Esophagus mucosa (tissue), 1 donor: ENCODE measurements at regions not wholly inside any gene's neighbourhood (a gene's known extent, or its start where the extent isn't known, plus 50 kb on each side); places are given as distances from the start of the nearest gene placed in this dataset.

Experiments used
- ATAC-seq: fragments of 200-7000 bp; cut with Tn5 transposase; one replicate; pipeline ENCODE4 v1.9.1; 2020
- donor health status: DM: yes; HTN: yes; CAD: no.

DNA sequence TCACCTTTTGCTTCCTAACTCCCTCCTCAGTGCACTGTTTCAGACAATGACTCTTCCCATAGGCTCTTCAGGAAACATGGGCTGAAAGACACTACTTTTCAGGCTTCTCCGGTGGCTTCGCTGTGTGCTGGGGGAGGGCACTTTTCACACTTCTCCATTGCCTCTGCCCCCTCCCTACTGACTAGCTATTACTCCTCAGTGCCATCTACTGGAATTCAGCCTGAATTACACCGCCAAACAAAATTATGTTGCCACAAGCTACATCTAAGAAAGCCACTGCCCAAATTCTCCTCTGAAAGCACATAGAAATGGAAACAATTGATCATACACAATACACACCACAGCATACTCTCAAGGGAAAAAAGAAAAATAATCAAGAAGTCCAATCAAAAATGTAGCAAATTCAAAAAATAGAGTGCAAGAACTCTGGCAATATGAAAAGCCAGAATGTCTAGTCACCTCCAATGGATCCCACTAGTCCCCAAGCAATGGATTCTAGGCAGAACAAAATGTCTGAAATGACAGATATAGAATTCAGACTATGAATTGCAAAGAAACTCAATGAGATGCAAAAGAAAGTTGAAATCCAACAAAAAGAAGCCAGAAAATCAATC lies 1139.4 kb upstream of the GYPC start:
- no peak for ATAC-seq

DNA sequence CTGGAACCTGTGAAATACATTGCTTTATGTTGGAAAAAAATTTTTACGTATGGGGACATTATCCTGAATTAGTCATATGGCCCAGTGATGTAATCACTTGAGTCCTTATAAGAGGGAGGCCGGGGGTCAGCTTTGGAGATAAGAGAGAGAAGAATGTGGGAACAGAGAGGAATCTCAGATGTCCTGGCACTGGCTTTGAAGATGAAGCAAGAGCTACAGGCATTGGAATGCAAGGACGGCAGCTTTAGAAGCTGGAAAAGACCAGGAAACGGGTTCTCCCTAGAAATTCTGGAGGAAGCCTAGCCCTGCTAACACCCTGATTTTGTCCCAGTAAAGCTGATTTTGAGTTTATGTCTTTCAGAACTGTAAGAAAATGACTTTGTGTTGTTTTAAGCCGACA lies 1129.9 kb upstream of the GYPC start:
- ATAC-seq, result no peak

DNA sequence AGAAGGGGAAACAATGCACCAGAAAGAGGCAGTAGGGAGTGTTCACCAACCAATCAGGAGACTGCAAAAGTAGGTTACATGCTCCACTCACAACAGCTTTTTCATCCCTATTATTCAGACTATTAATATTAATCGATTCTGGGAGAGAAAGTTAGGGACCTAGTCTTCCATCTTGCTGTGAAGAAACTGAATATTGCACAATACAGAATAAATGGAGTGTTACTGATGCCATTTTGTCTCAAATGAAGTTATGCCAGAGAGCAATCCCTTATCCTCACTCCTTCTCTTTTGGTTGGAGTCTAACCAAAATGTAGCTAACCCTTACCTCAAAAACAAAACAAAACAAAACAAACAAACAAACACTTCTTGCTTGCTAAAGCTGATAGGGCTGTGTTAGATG lies 1120.9 kb upstream of the GYPC start:
- no peak for ATAC-seq

DNA sequence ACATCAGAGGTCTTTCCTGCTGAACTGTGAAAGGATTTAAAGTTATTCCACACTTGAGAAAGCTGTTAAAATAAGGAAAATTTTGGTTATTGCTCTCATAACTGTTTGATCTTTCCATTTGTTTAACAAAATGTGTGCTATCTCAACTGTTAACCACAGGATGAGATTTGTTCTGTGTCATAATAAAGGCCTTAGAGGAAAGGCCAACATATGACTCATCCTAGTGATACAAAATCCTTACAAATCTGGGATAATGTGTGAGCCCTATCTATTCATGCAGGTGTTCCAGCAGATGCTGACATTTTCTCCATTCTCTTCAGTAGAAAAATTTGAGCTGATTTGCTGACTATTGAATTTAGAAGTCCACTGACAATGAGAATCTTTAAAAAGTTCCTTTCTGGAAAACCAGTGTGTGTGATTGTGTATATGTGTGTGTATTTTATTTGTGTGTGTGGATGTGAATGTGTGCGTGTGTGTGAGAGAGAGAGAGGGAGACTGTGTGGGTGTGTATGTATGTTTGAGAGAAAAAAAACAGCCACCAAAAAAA lies 1111.9 kb upstream of the GYPC start:
- ATAC-seq, result no peak

DNA sequence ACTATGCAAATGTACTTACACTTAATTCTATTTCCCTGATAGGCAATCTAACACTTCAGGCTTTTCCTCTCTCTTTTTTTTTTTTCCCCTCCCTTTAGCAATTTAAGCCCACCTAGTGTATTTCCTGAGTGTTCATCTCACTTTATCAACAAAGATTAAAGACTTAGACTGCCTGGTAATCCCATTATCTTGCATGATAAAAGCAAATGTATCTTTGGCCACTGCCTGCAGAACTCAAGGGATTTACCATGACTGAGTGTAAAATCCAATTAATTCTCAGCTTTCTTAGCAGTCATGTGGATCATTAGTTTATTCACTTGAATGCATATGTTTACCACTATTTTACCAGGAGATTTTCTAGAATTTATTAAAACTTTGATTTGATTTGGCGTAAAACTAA lies 1102.2 kb upstream of the GYPC start:
- ATAC-seq, result no peak

DNA sequence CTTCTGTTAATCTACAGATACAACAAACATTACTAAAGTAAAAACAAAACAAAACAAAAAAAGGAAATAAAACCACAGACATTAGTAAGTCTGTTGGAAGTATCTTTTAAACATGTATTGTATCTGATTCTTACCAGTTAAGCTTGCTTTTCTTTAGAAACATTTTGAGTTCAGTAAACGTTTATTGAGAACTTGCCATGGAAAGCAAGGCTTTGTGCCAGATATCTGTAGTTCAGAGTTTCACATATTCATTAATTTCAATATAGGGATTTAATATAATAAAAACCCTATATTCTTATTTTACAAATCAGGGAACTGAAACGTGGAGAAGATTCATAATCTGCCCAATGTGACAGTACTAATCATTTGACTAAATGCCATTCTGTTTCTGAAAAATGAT lies 1101.0 kb upstream of the GYPC start:
- no peak for ATAC-seq

DNA sequence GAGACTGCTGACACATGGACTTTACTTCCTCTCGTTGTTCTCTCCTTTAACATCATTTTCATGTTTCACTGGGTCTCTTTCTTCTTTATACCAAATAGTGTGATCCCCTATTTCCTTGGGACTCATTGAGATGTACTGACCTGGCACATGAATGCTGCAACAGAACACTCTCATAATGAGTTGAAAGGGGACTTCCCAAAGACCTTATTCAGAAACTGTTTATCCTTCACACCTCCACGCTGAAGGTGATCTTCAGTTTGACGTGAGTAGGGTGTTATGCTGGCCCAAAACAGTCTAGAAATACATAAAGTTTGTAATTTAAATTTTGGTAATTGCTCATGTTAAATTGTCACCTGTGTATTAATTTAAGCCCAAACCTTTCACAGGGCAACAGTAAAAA lies 1096.8 kb upstream of the GYPC start:
- ATAC-seq, result no peak

DNA sequence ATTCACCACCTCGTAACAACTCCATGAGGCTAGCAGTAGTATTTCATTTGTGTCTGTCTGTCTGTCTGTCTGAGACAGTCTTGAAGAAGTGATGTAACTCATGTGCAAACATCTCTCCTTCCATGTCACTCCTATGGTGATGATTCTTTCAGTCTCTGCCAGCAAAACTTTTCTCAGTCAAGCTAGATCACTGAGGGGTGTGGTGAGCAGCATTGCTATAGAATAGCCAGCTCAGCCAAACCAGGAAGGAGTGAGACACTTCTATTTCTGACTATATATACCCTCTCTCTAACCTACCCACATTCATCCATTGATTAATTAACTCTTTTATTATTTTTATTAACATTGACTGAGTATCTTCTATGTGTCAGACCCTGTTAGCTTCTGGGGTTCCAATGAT lies 1095.1 kb upstream of the GYPC start:
- ATAC-seq, result no peak

DNA sequence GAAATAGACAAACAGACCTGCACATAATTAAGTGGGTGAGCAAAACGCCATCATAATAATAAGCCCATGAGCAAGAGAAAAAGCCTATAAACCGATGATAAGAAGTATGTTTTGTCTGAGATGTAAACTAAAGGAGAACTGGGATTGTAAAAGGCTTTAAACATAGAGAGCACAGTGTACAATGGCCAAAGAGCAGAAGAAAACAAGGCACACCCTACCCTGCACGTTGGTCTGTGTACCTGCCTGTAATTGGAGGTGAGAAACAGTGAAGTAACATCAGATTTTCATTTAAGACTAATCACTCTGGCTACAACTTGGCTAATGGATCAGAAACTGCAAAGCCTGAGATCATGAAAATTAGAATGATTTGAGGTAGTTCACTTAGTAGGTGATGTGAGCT lies 1094.7 kb upstream of the GYPC start:
- no peak for ATAC-seq

DNA sequence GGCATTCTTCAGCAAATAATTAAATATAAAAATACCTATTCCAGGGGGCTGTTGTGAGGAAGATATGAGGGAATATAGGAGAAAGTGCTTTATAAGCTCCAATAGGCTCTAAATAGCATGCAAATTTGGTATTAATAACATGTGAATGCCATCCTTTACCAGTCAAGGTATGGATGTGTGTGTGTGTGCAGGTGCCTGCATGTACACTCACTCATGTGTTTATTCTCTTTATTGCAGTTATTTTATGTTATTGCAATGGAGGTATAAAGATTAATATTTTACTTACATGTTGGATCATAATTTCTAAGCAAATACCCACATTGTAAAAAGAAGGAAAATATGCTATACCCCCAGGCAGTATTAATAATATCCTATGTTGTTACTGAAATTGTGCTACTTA lies 1093.0 kb upstream of the GYPC start:
- no peak for ATAC-seq

DNA sequence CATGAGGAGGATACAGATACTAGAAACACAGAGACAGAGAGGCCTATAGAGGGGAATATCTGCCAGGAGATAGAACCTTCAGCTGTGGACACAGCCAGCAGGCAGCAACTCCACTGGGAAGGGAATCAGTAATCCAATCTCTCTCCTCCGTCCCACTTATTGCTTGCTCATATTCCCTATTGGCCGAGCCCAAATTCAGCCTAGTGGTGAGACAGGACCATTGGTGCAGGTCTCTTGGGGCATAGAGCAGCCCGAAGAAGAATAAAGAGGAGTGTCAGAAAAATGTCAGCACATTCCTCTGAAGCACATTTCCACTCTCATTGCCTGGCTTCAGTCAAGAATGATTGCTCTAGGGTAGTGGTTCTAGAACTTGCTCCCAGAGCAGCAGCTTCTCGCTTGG lies 1091.5 kb upstream of the GYPC start:
- no peak for ATAC-seq

DNA sequence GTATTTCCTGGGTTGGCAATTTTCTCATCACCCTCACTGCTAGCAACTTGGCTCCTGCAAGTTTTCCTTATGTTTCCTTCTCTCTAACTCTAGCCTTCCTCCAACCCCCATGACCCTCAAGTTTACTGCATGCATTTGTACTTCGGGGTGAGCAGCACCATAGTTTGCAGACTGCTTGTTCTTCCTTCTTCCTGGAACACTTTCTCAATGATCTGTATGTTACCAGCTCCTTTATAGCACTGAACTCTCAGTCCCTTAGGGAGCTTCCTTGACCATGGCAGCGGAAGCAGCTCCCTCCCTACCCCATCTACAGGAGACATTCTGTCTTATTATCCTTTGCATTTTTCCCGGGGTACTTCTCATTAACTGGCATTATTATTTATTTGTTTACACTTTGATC lies 1089.5 kb upstream of the GYPC start:
- no peak for ATAC-seq

DNA sequence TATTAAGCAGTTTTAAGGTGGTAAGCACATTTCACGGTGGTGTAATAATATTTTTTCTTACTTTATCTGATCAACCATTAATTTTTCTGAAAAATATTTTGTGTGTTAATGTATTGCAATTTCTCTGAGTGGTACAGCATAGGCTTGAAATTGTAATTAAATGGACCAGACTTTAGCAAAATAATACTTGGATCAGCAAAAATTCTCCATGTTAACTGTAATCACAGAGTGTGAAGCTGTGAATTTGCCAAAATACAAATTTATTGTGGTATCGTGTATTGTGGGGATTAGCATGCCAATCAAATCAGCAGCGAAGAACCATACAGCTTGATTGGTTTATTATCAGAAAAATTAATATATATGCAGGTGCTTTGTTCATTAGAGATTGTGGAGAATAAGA lies 1088.9 kb upstream of the GYPC start:
- ATAC-seq, result no peak

DNA sequence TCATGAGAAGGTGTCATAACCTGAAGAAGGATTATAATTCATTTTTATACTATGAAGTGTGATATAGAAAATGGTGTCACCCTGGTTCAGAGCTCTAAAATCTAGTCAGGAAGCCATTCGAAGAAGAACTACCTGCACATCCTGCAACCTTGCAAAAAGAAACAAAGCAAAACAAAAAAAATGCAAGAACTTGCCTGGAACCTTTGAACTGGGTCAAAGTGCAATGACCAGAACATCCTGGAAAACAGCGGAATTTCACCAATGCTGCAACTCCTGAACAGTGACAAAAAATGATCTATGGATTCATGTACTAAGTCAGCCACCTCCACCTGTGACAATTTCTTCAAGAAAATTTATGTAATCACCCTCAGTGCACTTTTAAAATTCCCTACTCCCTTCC lies 1083.3 kb upstream of the GYPC start:
- ATAC-seq, result no peak

DNA sequence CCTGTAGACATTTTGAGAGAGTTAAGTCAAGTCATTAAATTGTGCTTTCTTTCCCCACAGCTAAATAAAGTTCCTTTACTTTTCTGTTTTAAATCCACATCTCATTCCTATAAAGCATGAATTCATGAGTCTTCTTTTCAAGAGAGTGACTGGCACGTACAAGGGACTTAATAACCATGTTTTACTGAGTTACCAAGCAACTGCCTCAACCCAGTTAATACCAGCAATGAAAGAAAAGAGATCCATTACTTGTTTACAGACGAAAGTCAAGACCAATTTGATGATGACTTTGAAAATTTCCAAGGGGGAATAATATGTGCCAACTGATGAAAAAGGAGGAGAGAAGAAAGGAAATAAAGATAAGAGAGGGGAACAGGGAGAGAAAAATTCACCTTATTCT lies 1082.5 kb upstream of the GYPC start:
- ATAC-seq, result no peak

DNA sequence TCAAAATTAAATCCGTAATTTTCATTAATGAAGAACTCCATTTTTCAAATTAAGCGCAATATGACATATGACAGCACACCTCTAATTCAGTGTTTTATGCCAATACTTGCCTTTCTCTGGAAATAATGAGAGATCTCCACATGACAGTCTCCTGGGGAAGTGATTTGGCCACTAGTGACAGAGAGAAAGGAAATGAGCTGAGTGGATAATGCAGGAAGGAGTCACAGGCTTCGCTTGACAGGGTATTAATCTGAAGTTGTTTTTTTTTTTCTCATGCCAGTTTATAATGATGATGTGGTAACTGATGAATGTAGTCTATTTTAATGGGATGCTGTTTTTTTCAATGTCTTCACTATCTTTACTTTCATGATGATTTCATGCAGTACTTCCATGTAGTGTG lies 1079.4 kb upstream of the GYPC start:
- no peak for ATAC-seq

DNA sequence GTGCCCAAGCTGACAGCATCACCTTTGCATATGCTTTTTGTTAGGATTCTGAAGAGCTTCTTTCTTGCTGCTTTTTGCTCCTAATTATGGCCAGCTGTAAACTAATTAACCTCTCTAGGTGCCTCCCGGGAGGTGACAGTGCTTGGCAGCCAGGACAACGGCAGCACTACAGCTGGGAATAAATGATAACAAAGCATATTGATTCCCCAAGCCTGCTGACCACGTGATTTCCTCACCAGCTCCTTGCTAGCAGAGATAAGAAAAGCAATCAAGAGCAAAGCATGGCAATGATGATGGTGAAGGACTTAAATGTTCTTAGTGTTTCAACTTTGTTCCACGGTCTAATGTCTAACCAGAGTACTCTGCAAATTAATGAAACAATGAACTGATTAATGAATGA lies 1074.4 kb upstream of the GYPC start:
- no peak for ATAC-seq

DNA sequence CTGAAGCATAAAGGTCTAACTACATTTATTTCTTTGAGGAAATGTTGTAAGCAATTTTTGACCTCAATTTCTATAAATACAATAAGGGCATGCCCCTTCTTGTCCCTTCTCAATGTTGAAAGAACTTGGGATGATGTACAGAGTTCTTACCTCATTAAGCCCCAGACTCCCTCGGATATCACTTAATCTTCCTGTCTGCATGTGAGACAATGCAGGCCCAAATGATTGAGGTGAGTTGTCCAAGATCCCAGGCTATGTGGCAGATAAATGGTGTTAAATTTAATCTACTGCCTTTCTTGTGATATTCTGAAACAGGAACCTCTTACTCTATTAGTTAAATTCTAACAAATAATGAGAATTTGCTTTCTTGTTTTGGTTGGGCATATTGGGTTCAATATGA lies 1073.4 kb upstream of the GYPC start:
- ATAC-seq, result no peak

DNA sequence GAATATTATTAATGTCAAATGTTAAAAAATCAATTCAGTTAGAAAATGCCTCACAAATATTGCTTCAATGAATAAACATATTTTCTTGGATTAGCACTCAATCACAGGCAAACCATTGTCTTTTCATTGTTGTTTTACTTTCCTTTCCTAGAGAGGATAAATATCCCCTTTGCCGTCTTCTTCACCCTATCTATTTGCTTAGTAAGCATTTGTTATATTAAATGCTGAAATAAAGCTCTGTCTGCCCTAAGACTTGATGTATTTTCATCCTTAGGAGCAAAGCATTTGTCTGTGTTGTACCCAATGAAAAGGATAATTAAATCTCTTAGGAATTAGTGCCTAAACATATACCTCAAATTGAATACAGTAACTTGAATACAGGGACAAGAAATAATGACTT lies 1071.2 kb upstream of the GYPC start:
- ATAC-seq, result no peak

DNA sequence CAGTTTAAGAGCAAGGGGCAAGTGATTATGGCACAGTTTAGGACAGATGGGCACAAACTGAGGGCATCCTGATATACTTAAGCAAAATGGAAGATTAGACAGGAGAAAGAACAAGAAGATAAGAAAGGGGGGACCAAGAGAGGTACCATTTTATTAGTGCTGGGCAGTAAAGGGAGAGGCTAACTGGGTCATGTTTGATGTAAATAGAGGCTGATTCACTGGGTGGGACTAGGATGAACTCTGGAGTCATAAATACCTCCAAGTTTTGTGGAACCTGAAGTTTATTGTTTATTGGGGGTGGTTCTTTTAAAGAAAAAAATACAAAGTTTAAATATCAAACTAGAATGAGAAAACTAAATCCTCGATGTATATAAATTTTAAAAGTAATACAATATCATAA lies 1067.2 kb upstream of the GYPC start:
- no peak for ATAC-seq

DNA sequence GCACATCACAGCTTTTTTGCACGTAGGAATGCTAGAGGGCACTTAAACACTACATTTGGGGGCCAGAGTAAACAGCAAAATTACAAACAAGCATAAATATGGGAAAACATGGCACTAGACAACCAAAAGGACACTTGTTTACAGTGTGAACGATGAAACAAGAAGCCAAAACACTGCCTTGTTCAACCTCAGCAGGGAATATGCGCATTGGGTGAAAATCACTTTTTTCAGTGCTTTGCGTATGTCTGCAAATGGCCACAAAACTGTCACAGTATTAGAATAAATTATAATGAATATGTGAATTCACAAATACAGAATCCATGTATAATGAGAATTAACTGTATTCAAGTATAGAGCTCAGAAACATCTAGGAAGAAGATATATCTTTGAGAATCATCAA lies 1064.0 kb upstream of the GYPC start:
- ATAC-seq, result no peak

DNA sequence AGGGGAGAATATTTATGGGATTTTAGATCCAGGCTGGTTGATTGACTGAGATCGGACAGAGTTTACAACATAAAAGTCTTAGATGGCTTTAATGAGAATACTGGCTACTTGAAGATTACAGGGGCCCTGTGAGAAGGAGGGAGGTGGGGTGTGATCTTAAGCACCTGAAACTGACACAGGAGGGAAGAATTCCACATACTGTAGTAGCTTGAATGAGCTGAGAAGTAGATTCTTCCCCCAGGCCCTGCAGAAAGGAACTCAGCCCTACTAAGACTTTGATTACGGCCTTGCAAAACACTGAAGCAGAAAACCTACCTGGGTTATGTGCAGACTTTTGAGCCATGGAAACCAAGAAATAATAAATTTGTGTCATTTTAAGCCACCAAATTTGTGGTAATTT lies 1062.9 kb upstream of the GYPC start:
- ATAC-seq, result no peak

DNA sequence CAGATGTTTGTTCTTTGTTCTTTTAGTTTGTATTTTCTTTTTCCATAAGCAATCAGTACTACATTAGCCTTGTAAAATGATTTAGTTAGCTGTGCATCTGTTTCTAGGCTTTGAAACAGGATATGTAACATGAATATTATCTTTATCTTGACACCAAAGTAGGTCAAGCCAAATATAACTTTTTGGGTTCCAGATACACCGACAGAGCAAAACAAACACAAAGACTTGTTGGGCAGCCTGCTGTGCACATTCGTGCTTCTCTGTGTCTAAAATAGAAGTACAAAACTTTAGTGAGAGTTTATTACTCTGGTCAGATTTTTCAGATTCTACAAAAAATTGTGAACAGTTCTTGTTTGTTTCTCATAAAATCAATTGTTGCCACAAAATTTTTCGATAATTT lies 1059.3 kb upstream of the GYPC start:
- ATAC-seq, result no peak

DNA sequence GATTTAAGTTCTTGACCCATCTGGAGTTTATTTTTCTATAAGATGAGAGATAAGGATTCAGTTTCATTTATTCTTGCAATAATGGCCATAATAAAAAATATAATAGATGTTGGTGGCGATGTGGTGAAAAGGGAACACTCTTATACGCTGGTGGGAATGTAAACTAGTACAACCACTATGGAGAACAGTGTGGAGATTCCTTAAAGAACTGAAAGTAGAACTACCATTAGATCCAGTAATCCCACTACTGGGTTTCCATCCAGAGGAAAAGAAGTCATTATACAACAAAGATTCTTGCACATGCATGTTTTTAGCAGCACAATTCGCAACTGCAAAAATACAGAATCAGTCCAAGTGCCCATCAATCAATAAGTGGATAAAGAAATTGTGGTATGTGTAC lies 1040.5 kb upstream of the GYPC start:
- ATAC-seq, result no peak

DNA sequence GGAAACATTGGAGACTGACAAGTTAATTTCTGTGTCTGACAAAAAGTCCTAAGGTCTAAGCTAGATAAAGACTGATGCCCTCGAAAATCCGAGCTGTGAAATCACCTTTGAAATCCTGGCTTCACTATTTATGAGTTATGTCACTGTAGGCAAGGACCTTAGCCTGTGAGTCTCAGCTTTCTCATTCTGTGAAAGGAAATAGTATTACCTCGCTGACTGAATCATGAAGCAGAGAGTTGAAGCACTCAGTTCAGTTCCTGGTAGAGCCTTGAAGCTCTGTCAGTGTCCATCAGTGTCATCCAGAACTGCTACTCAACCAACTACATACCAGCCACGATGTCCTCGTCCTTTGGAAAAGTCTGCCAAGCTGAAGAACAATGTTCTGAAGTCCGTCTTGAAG lies 1025.6 kb upstream of the GYPC start:
- ATAC-seq, result no peak

DNA sequence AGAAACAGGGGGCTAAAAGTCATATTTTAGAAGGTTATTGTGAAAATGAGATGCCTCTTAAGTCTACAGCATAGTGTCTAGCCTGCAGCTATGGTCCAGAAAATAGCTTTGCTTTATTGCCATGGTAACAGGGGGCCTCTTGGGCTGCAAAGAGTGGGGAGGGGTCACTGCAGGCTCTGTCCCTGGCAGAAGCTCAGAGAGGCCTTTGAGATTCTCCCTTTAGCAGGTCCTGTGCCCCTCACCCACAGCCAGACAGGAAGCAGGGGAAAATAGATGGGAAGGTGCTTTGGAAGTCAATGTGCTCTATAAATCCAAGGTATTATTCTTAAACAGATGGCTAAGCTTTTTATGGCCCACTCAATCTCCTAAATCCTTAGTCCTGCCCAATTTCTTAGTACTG lies 1021.3 kb upstream of the GYPC start:
- ATAC-seq, result no peak
